SHP77 (cell line): ENCODE measurements at regions not wholly inside any gene's neighbourhood (a gene's known extent, or its start where the extent isn't known, plus 50 kb on each side); places are given as distances from the start of the nearest gene placed in this dataset.
A peak's percentile ranks its signal among the peaks of the same experiment; 100 is the strongest.
"Not testable (repeated sequence)": the region's sequence is repeated elsewhere in the genome, so short reads cannot be mapped to it uniquely, and the experiment has no call there.

Source experiments
- DNase-seq, 2 experiments: peaks; one replicate each; lab custom pipeline; 2025; lab: John Stamatoyannopoulos, UW

GRCh38 chr12:86772696-86773095 lies 516.5 kb upstream of the MGAT4C start:
- DNase-seq, result no peak

GRCh38 chr12:86770871-86771270 lies 514.7 kb upstream of the MGAT4C start:
- no peak for DNase-seq

GRCh38 chr12:86748894-86749293 lies 492.7 kb upstream of the MGAT4C start:
- no peak for DNase-seq

GRCh38 chr12:86744547-86745212 lies 488.5 kb upstream of the MGAT4C start:
- no peak for DNase-seq

GRCh38 chr12:86743875-86744536 lies 487.8 kb upstream of the MGAT4C start:
- DNase-seq, result no peak

- DNase-seq, result no peak
These were observed 485.3 kb upstream of the MGAT4C start for GRCh38 chr12:86741531-86741930.

GRCh38 chr12:86735851-86736250 lies 479.7 kb upstream of the MGAT4C start:
- DNase-seq, result no peak

- no peak for DNase-seq
These were observed 478.9 kb upstream of the MGAT4C start for GRCh38 chr12:86735072-86735471.

- DNase-seq, result no peak
These were observed 474.0 kb upstream of the MGAT4C start for GRCh38 chr12:86730233-86730632.

- no peak for DNase-seq
These were observed 473.5 kb upstream of the MGAT4C start for GRCh38 chr12:86729739-86730138.

- DNase-seq, result peak; percentile 35 to 58
These were observed 471.0 kb upstream of the MGAT4C start for GRCh38 chr12:86727160-86727559.

- no peak for DNase-seq
These were observed 468.5 kb upstream of the MGAT4C start for GRCh38 chr12:86724716-86725115.

GRCh38 chr12:86723326-86723725 lies 467.1 kb upstream of the MGAT4C start:
- DNase-seq, result no peak

- no peak for DNase-seq
These were observed 465.7 kb upstream of the MGAT4C start for GRCh38 chr12:86721713-86722397.

- DNase-seq, result no peak
These were observed 463.2 kb upstream of the MGAT4C start for GRCh38 chr12:86719381-86719780.

GRCh38 chr12:86713121-86713520 lies 456.9 kb upstream of the MGAT4C start:
- DNase-seq, result no peak

GRCh38 chr12:86712425-86712843 lies 456.2 kb upstream of the MGAT4C start:
- peak; percentile 15 to 21 for DNase-seq

- no peak for DNase-seq
These were observed 455.5 kb upstream of the MGAT4C start for GRCh38 chr12:86711731-86712130.

GRCh38 chr12:86710109-86710508 lies 453.9 kb upstream of the MGAT4C start:
- DNase-seq, result no peak

- not testable (repeated sequence) for DNase-seq
These were observed 452.8 kb upstream of the MGAT4C start for GRCh38 chr12:86709017-86709416.

- no peak for DNase-seq
These were observed 442.4 kb upstream of the MGAT4C start for GRCh38 chr12:86698641-86698980.

GRCh38 chr12:86697916-86698640 lies 441.9 kb upstream of the MGAT4C start:
- no peak for DNase-seq
